ENCODE measurements at regions not wholly inside any gene's neighbourhood (a gene's known extent, or its start where the extent isn't known, plus 50 kb on each side); places are given as distances from the start of the nearest gene placed in this dataset.

GRCh38 chr7:131110297-131111080, 217.2 kb upstream of the MKLN1 start:
- 11% methylated on average over 10 of the region's 12 CpGs for WGBS (ENCODE audit: insufficient coverage, low coverage, low lambda C conversion rate, missing lambda C conversion rate)
- Histone ChIP-seq H3K27ac (peak overlapping the region; percentile 99 to 100 (median 99)), H3K4me1 (peaks cover 0 to 30% (median 3%) of the 10 kb centered on the region in 4 donors), H3K4me3 (peak overlapping the region; percentile 62 to 95 (median 63)), H3K36me3 (no peaks in the 10 kb centered on the region), H3K27me3 (no peaks in the 10 kb centered on the region), H3K9me3 (no peaks in the 10 kb centered on the region)
- TF ChIP-seq CTCF (IDR thresholded peaks at IDR 0.05) (no peak), POLR2A (IDR thresholded peaks at IDR 0.05) (no peak)
- intact Hi-C loops (cut with DNase I): no loop called here
- ATAC-seq (peak in 3 of 4 donors; percentile 0 to 1 (median 0)), DNase-seq (peak in 1 of 3 donors; percentile 49)

GRCh38 chr7:131111081-131111576, 216.5 kb upstream of the MKLN1 start:
- Histone ChIP-seq H3K27ac (peak overlapping the region; percentile 99 to 100 (median 99)), H3K4me1 (peaks cover 0 to 30% (median 3%) of the 10 kb centered on the region in 4 donors), H3K4me3 (peak overlapping the region; percentile 62 to 95 (median 63)), H3K27me3 (no peaks in the 10 kb centered on the region), H3K9me3 (no peaks in the 10 kb centered on the region), H3K36me3 (no peaks in the 10 kb centered on the region)
- DNase-seq: no peak
- peak; percentile 7 to 50 (median 38) for ATAC-seq
- 2% methylated on average over 6 of the region's 6 CpGs for WGBS (ENCODE audit: insufficient coverage, low coverage, low lambda C conversion rate, missing lambda C conversion rate)
- no peak for TF ChIP-seq CTCF (IDR thresholded peaks at IDR 0.05)
- TF ChIP-seq POLR2A (IDR thresholded peaks at IDR 0.05): peak; percentile 72
- intact Hi-C loops (cut with DNase I): no loop called here

GRCh38 chr7:131111792-131112191, 215.9 kb upstream of the MKLN1 start:
- intact Hi-C loops (cut with DNase I): no loop called here
- no peaks in the 10 kb centered on the region for H3K36me3 ChIP-seq
- no peak for TF ChIP-seq POLR2A (IDR thresholded peaks at IDR 0.05)
- no peak for TF ChIP-seq CTCF (IDR thresholded peaks at IDR 0.05)
- H3K27me3 ChIP-seq: no peaks in the 10 kb centered on the region
- H3K9me3 ChIP-seq: no peaks in the 10 kb centered on the region
- ATAC-seq (no peak), DNase-seq (no peak)
- peak overlapping the region; percentile 99 to 100 (median 99) for H3K27ac ChIP-seq
- peaks cover 0 to 30% (median 3%) of the 10 kb centered on the region in 4 donors for H3K4me1 ChIP-seq
- WGBS (ENCODE audit: insufficient coverage, low coverage, low lambda C conversion rate, missing lambda C conversion rate): 65% methylated on average over 3 of the region's 3 CpGs
- H3K4me3 ChIP-seq: no peak overlapping the region

GRCh38 chr7:131112431-131112830, 215.2 kb upstream of the MKLN1 start:
- ATAC-seq: no peak
- intact Hi-C loops (cut with DNase I): no loop called here
- Histone ChIP-seq H3K27me3 (no peaks in the 10 kb centered on the region), H3K27ac (no peak overlapping the region), H3K4me1 (peaks cover 0 to 30% (median 3%) of the 10 kb centered on the region in 4 donors), H3K9me3 (no peaks in the 10 kb centered on the region), H3K36me3 (no peaks in the 10 kb centered on the region), H3K4me3 (no peak overlapping the region)
- DNase-seq: no peak
- 75% methylated on average over 1 of the region's 1 CpG for WGBS (ENCODE audit: insufficient coverage, low coverage, low lambda C conversion rate, missing lambda C conversion rate)
- TF ChIP-seq POLR2A (IDR thresholded peaks at IDR 0.05) (no peak), CTCF (IDR thresholded peaks at IDR 0.05) (no peak)
